Transverse colon (tissue), 4 donors: ENCODE measurements at regions not wholly inside any gene's neighbourhood (a gene's known extent, or its start where the extent isn't known, plus 50 kb on each side); places are given as distances from the start of the nearest gene placed in this dataset.

Source experiments
- DNase-seq: peaks from one replicate; pipeline ENCODE4 v3.0.0-alpha.2; 2019
- H3K27ac ChIP-seq, 4 donors: fragments of 200-600 bp; sonication (generic); 2 replicates each; pipeline ENCODE4 v1.5.1; 2016 to 2018; ENCODE audit warnings: inconsistent platforms in 4 of 4
- H3K27me3 ChIP-seq: fragments of 200-600 bp; sonication (generic); 2 replicates; pipeline ENCODE4 v1.5.1; 2017; ENCODE audit warnings: inconsistent platforms
- H3K36me3 ChIP-seq, 4 donors: fragments of 200-600 bp; sonication (generic); 2 replicates each; pipeline ENCODE4 v1.5.1; 2017 to 2019; ENCODE audit warnings: inconsistent platforms in 4 of 4
- H3K4me1 ChIP-seq, 4 donors: fragments of 200-600 bp; sonication (generic); 2 replicates each; pipeline ENCODE4 v1.5.1; 2017 to 2020; ENCODE audit warnings: inconsistent platforms in 4 of 4
- H3K4me3 ChIP-seq, 4 donors: fragments of 200-600 bp; sonication (generic); 1 replicate in 1 of 4; 2 replicates in 3 of 4; pipeline versions ENCODE4 v1.5.1 to v1.6.1; 2017 to 2019; ENCODE audit warnings: inconsistent platforms in 4 of 4
- H3K9me3 ChIP-seq, 2 donors: fragments of 200-600 bp; sonication (generic); 2 replicates each; pipeline ENCODE4 v1.5.1; 2017 to 2019; ENCODE audit warnings: inconsistent platforms in 2 of 2
- CTCF ChIP-seq, 5 experiments: fragments of 200-600 bp in 3 of 5; fragments of 450-650 bp in 2 of 5; sonication (generic) in 3 of 5; IDR thresholded peaks; 1 replicate in 2 of 5; 2 replicates in 3 of 5; pipeline ENCODE4 v1.5.1; 2016 to 2017; ENCODE audit warnings: antibody characterized with exemption in 5 of 5, inconsistent platforms in 3 of 5, mild to moderate bottlenecking in 2 of 5, moderate library complexity in 1 of 5
- EP300 ChIP-seq: sonication (generic); formaldehyde crosslinking; IDR thresholded peaks from one replicate; pipeline ENCODE4 v1.6.1; 2017; ENCODE audit warnings: antibody characterized with exemption, low read depth
- POLR2A ChIP-seq: fragments of 450-650 bp; IDR thresholded peaks from one replicate; pipeline ENCODE4 v1.6.1; 2016; ENCODE audit warnings: antibody characterized with exemption, mild to moderate bottlenecking, moderate library complexity
- POLR2AphosphoS5 ChIP-seq, 3 donors: sonication (generic); formaldehyde crosslinking; IDR thresholded peaks; one replicate each; pipeline ENCODE4 v1.6.1; 2016; ENCODE audit warnings: antibody characterized with exemption in 3 of 3
- WGBS, 2 donors: methylation state at CpG; one replicate each; pipeline ENCODE4 v1.1.5; 2018; ENCODE audit warnings: low coverage in 1 of 2; 5-methylcytosine and 5-hydroxymethylcytosine counted together
- in situ Hi-C, 4 donors: fragments of 200-750 bp; cut with MboI; loops; one replicate each; pipeline versions ENCODE4 v1.15.0 to v1.15.1; 2017; ENCODE audit warnings: low sequenced_read_pairs in 3 of 4, low pct_ligation_motif_present in 1 of 4, low pct_unique_long_range_greater_than_20kb in 1 of 4
- intact Hi-C: fragments of 100-400 bp; cut with DNase I; formaldehyde crosslinking; loops from one replicate; pipeline ENCODE4 v1.15.1; 2023; ENCODE audit warnings: low total_unique reads

GRCh38 chr13:97171136-97171535 is 51.0 kb upstream of the MBNL2 start:
- intact Hi-C loops = no loop called here
- no peaks in the 10 kb centered on the region for H3K9me3 ChIP-seq
- no peak overlapping the region for H3K27ac ChIP-seq
- in situ Hi-C loops = no loop called here
- no peaks in the 10 kb centered on the region for H3K4me1 ChIP-seq
- DNase-seq = no peak
- no peak overlapping the region for H3K4me3 ChIP-seq
- no peaks in the 10 kb centered on the region for H3K36me3 ChIP-seq
- no peaks in the 10 kb centered on the region for H3K27me3 ChIP-seq
- 69 to 73% methylated on average over 2 of the region's 2 CpGs for WGBS, 2 donors
- no peak for TF ChIP-seq POLR2AphosphoS5 (IDR thresholded peaks at IDR 0.05)
- TF ChIP-seq EP300 = no peak
- no peak for TF ChIP-seq CTCF (IDR thresholded peaks at IDR 0.05)
- no peak for TF ChIP-seq POLR2A
